Ishikawa (cell line): ENCODE measurements at regions not wholly inside any gene's neighbourhood (a gene's known extent, or its start where the extent isn't known, plus 50 kb on each side); places are given as distances from the start of the nearest gene placed in this dataset.

Source experiments
- CEBPB ChIP-seq: IDR thresholded peaks from 2 replicates; pipeline ENCODE4 v1.6.1; 2012
- CREB1 ChIP-seq: IDR thresholded peaks from 2 replicates; pipeline ENCODE4 v1.6.1; 2012; ENCODE audit warnings: low read depth
- EGR1 ChIP-seq: IDR thresholded peaks from 2 replicates; pipeline ENCODE4 v1.6.1; 2012
- EP300 ChIP-seq: IDR thresholded peaks from 2 replicates; pipeline ENCODE4 v1.6.1; 2012; ENCODE audit warnings: borderline replicate concordance
- FOXM1 ChIP-seq: IDR thresholded peaks from 2 replicates; pipeline ENCODE4 v1.6.1; 2012; ENCODE audit warnings: low read depth, borderline replicate concordance
- MAX ChIP-seq: IDR thresholded peaks from 2 replicates; pipeline ENCODE4 v1.6.1; 2012
- NFIC ChIP-seq: IDR thresholded peaks from 2 replicates; pipeline ENCODE4 v1.6.1; 2012
- RAD21 ChIP-seq: IDR thresholded peaks from 2 replicates; pipeline ENCODE4 v1.6.1; 2012; ENCODE audit warnings: low read depth
- TAF1 ChIP-seq: IDR thresholded peaks from 2 replicates; pipeline ENCODE4 v1.6.1; 2012; ENCODE audit warnings: low read depth, mild to moderate bottlenecking
- TCF12 ChIP-seq: IDR thresholded peaks from 2 replicates; pipeline ENCODE4 v1.6.1; 2012; ENCODE audit warnings: low read depth
- TEAD4 ChIP-seq: IDR thresholded peaks from 2 replicates; pipeline ENCODE4 v1.6.1; 2012
- YY1 ChIP-seq: IDR thresholded peaks from 2 replicates; pipeline ENCODE4 v1.6.1; 2012; ENCODE audit warnings: low read depth
- ZBTB7A ChIP-seq: IDR thresholded peaks from 2 replicates; pipeline ENCODE4 v1.6.1; 2012; ENCODE audit warnings: low read depth
- TF ChIP-seq, protein P1 (sequence below): IDR thresholded peaks from 2 replicates; pipeline ENCODE4 v1.6.1; 2012
- TF ChIP-seq, protein P2 (sequence below): IDR thresholded peaks from 2 replicates; pipeline ENCODE4 v1.6.1; 2012; ENCODE audit warnings: low read depth, mild to moderate bottlenecking

DNA sequence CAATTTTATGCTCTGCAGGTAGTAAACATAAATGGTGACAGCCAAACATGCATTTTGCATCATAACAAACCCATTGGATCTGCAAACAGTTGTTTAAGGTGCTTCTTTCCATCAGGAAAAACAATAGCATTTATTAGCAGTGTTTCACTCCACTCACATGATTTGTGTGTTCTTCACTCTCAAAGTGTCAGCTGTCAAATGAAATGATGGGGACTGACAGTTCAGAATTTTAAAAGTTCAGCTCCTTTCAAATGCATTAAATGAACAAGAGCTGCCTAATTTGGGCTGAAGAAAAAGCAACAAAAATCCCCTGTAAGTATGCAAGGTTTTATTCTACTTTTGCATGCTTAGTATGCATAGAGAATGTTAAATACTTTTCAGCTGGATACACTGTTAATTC lies 145.2 kb upstream of the CDIN1 start:
- TF ChIP-seq TAF1 (no peak), TEAD4 (no peak), MAX (no peak), RAD21 (no peak), CEBPB (no peak), EP300 (no peak), TCF12 (no peak), YY1 (no peak), ZBTB7A (no peak)
- TF ChIP-seq, protein P1, sequence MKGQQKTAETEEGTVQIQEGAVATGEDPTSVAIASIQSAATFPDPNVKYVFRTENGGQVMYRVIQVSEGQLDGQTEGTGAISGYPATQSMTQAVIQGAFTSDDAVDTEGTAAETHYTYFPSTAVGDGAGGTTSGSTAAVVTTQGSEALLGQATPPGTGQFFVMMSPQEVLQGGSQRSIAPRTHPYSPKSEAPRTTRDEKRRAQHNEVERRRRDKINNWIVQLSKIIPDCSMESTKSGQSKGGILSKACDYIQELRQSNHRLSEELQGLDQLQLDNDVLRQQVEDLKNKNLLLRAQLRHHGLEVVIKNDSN: no peak

GRCh38 chr15:36438499-36438898 lies 140.9 kb upstream of the CDIN1 start:
- TF ChIP-seq CEBPB (no peak), ZBTB7A (no peak), YY1 (no peak), MAX (no peak), EP300 (no peak), RAD21 (no peak), EGR1 (no peak), TAF1 (no peak), TEAD4 (no peak), NFIC (no peak), CREB1 (no peak), FOXM1 (no peak), TCF12 (no peak)
- TF ChIP-seq, protein P2, sequence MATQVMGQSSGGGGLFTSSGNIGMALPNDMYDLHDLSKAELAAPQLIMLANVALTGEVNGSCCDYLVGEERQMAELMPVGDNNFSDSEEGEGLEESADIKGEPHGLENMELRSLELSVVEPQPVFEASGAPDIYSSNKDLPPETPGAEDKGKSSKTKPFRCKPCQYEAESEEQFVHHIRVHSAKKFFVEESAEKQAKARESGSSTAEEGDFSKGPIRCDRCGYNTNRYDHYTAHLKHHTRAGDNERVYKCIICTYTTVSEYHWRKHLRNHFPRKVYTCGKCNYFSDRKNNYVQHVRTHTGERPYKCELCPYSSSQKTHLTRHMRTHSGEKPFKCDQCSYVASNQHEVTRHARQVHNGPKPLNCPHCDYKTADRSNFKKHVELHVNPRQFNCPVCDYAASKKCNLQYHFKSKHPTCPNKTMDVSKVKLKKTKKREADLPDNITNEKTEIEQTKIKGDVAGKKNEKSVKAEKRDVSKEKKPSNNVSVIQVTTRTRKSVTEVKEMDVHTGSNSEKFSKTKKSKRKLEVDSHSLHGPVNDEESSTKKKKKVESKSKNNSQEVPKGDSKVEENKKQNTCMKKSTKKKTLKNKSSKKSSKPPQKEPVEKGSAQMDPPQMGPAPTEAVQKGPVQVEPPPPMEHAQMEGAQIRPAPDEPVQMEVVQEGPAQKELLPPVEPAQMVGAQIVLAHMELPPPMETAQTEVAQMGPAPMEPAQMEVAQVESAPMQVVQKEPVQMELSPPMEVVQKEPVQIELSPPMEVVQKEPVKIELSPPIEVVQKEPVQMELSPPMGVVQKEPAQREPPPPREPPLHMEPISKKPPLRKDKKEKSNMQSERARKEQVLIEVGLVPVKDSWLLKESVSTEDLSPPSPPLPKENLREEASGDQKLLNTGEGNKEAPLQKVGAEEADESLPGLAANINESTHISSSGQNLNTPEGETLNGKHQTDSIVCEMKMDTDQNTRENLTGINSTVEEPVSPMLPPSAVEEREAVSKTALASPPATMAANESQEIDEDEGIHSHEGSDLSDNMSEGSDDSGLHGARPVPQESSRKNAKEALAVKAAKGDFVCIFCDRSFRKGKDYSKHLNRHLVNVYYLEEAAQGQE: no peak
- TF ChIP-seq, protein P1: no peak

DNA sequence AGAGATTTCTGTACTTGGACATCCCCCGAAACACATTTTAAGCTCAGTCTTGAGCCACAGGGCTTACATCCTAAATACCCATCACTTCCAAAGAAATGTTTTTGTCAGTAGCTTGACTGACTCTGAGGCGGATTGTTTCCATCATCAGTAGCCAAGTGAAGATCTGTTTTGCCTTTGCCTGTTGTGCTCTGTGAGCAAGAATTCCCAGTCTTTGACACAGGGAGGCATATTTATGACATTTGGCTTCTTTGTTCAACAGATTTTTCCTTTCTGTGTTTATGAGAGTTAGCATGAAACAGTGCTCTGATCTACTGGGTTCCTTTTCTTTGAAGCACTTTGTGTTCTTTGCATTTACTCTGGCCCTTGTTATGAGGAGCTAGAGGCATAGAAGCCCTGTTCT lies 132.1 kb upstream of the CDIN1 start:
- TF ChIP-seq TAF1: no peak
- no peak for TF ChIP-seq FOXM1
- no peak for TF ChIP-seq YY1
- no peak for TF ChIP-seq CEBPB
- TF ChIP-seq, protein P2: no peak
- no peak for TF ChIP-seq TCF12
- TF ChIP-seq ZBTB7A: no peak
- TF ChIP-seq TEAD4: no peak
- TF ChIP-seq NFIC: no peak
- no peak for TF ChIP-seq CREB1
- TF ChIP-seq RAD21: no peak
- TF ChIP-seq EGR1: no peak
- TF ChIP-seq, protein P1: no peak
- TF ChIP-seq MAX: no peak
- no peak for TF ChIP-seq EP300

- TF ChIP-seq EP300 (no peak), CREB1 (no peak), FOXM1 (no peak), CEBPB (no peak), RAD21 (no peak), ZBTB7A (no peak), TEAD4 (no peak), MAX (no peak), TCF12 (no peak), EGR1 (no peak), NFIC (no peak), TAF1 (no peak)
- TF ChIP-seq, protein P2: no peak
- TF ChIP-seq, protein P1: no peak
These were observed 131.0 kb upstream of the CDIN1 start for GRCh38 chr15:36448418-36448817.
